Coronary artery (tissue), 2 donors: ENCODE measurements at regions not wholly inside any gene's neighbourhood (a gene's known extent, or its start where the extent isn't known, plus 50 kb on each side); places are given as distances from the start of the nearest gene placed in this dataset.

Source experiments
- DNase-seq: peaks from one replicate; pipeline ENCODE4 v3.0.0-alpha.2; 2017; ENCODE audit warnings: low spot score
- H3K27ac ChIP-seq, 2 donors: fragments of 200-600 bp; sonication (generic); one replicate each; pipeline ENCODE4 v1.5.1; 2016 to 2019
- H3K4me3 ChIP-seq: fragments of 200-600 bp; sonication (generic); 2 replicates; pipeline ENCODE4 v1.5.1; 2016; ENCODE audit warnings: mild to moderate bottlenecking, moderate library complexity
- CTCF ChIP-seq: fragments of 200-600 bp; sonication (generic); IDR thresholded peaks from one replicate; pipeline ENCODE4 v1.5.1; 2019; ENCODE audit warnings: antibody characterized with exemption

DNA sequence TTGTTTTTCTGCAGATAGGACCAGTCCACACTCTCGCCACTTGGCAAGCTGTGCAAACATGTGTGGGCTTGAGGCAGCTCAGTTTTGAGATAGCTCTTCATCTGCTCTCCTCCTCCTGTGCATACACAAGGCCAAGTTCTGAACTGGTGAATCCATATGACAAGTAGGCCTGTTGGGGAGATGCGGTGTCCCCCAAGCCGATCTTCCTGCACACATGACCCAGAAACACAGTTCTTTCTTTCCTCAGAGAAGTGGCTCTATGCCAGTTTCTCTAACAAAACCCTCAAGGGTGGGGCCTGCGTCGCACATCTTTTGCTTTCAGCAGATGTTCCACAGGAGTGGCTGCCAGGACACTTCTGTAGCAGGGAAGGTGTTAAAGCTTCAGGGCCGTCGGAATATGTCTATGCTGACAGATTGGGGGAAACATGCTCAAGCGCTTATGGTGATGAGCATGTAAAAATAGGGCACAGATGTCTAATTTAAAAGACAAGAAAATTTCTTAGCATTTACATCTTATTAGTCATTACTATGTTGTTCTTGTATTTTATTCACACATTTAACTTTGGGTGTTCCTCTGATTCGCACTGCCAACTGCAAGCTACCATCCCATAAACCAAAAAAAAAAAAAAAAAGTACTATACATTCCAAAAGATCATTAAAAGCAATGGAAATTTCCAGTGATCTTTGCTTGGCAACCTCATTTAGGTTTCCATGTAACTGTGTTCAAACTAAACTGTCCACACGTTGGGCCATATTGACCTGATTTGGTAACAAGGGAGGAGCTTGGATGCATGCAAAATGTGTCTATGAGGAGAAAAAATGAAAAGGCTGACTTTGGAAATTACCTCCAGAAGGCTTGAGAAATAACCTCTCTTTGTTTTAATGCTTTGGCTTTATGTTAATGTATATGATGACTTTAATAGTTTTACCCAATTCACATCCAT lies 1055.5 kb upstream of the KLHL29 start:
- DNase-seq: no peak

DNA sequence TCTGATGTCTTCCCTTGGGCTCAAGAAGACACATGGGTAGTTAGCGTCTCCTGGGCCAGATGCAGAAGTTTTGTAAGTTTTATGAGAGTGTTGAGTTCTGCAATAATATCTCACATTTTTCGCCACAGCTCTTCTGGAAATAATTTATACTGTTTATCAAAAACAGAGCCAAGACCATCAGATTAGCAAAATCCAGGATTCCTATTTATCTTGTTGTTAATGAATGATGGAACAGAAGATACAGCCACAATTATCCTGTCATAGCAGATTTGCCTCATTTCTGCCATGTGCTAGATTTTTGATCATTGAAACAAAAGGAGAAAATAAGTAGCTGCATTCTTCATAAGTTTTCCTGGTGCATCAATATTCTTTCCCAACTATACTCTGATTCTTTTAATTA lies 1048.6 kb upstream of the KLHL29 start:
- Histone ChIP-seq H3K27ac (no peak overlapping the region), H3K4me3 (no peak overlapping the region)
- DNase-seq: no peak
- TF ChIP-seq CTCF: no peak

More for the DNA sequence above, 1055.5 kb upstream of the KLHL29 start:
- no peak overlapping the region for H3K4me3 ChIP-seq
- H3K27ac ChIP-seq: no peak overlapping the region
- TF ChIP-seq CTCF: no peak

DNA sequence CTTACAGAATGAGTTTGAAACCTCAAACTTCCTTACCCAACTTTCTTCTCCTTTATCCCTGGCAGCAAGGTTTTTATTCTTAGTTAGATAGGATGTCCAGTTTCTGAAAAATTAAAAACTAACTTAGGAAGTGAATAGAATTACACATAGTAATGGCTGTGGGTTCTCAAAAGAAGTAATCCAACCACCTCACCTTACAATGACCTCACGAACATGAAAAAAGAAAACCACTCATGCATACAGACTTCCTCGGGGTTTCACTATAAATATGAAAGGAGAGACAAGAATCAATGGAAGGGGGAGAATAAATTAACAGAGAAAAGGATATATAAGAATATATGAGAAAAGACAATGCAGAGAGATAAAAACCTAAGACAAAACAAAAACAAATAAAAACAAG lies 1044.3 kb upstream of the KLHL29 start:
- Histone ChIP-seq H3K4me3 (no peak overlapping the region), H3K27ac (no peak overlapping the region)
- TF ChIP-seq CTCF: no peak
- DNase-seq: no peak

GRCh38 chr2:22347306-22347705 lies 1037.7 kb upstream of the KLHL29 start:
- no peak overlapping the region for H3K27ac ChIP-seq
- H3K4me3 ChIP-seq: no peak overlapping the region
- no peak for TF ChIP-seq CTCF
- DNase-seq: no peak

GRCh38 chr2:22350621-22351020 lies 1034.4 kb upstream of the KLHL29 start:
- no peak for TF ChIP-seq CTCF
- DNase-seq: no peak
- Histone ChIP-seq H3K4me3 (no peak overlapping the region), H3K27ac (no peak overlapping the region)

DNA sequence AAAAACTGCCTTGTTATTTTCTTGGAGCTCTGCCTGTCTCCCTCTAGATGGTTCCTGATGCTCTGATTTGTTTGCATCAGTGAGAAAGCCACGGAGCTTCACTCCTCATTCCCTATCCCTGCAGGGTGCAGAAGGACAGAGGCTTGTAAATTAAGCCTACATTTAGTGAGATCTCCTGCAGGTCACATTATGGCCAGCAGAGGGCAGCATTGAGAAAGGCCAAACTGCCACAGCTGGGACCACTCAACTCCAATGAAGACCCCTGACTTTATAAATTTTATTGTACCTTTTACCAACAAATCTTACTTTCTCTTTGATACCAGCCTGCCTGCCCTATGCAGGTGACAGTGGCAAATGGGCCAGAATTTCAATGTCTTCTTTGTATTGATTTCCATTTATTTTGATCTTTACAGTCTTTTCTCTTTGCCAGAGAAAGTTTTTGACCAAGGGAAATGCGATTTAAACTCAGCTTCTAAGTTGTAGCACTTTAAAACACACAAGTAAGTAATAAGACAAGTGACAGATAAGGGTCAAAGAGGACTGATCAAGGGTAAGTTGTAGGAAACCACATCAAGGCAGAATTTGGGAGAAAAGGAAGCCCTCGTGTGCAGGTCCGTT lies 1029.1 kb upstream of the KLHL29 start:
- no peak for DNase-seq
- no peak overlapping the region for H3K4me3 ChIP-seq
- TF ChIP-seq CTCF: peak; percentile 81
- H3K27ac ChIP-seq: no peak overlapping the region
